GM12892 (cell line): ENCODE measurements at regions not wholly inside any gene's neighbourhood (a gene's known extent, or its start where the extent isn't known, plus 50 kb on each side); places are given as distances from the start of the nearest gene placed in this dataset.

ENCODE experiments used
- POLR2A ChIP-seq: IDR thresholded peaks from 2 replicates; pipeline ENCODE4 v1.6.1; 2011; ENCODE audit warnings: low read depth, low read length, control low read depth
- POLR2AphosphoS5 ChIP-seq: IDR thresholded peaks from 2 replicates; pipeline ENCODE4 v1.6.1; 2011; ENCODE audit warnings: low read depth, low read length, control low read depth
- TAF1 ChIP-seq: IDR thresholded peaks from 2 replicates; pipeline ENCODE4 v1.6.1; 2011; ENCODE audit warnings: low read depth, mild to moderate bottlenecking, control low read depth, low read length, borderline replicate concordance

DNA sequence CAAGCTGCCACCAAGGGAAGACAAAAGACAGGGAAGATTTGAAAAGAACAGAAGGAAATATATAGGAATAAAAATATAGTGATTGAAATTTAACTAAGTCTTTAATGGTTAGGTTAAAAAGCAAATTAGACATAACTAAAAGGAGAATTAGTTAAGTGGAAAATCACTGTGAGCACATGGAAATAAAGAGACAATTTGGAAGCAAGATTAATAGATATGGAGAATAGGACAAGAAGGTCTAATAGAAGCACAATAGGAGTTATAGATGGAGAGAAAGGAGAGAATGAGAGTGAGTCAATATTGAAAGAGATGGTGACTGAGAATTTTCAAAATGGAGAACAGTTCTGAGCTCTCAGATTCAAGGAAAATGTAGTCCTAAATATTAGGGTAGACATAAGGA, 176.9 kb downstream of the ASB1 start:
- no peak for TF ChIP-seq TAF1
- no peak for TF ChIP-seq POLR2A
- TF ChIP-seq POLR2AphosphoS5, result no peak
